HG03097 (cell line): ENCODE measurements at regions not wholly inside any gene's neighbourhood (a gene's known extent, or its start where the extent isn't known, plus 50 kb on each side); places are given as distances from the start of the nearest gene placed in this dataset.
A peak's percentile ranks its signal among the peaks of the same experiment; 100 is the strongest.

Experiments used
- ATAC-seq: cut with Tn5 transposase; IDR thresholded peaks from one replicate; pipeline ENCODE4 v1.9.1; 2021; ENCODE audit not compliant: unreplicated experiment, low FRiP score

GRCh38 chr5:89449392-89450148, 566.6 kb upstream of the MEF2C start:
- ATAC-seq, result no peak

- ATAC-seq, result no peak
Measured at GRCh38 chr5:89447027-89447426, 564.0 kb upstream of the MEF2C start.

GRCh38 chr5:89445106-89445745, 562.2 kb upstream of the MEF2C start:
- no peak for ATAC-seq

- no peak for ATAC-seq
Measured at GRCh38 chr5:89444088-89444487, 561.1 kb upstream of the MEF2C start.

- no peak for ATAC-seq
Measured at GRCh38 chr5:89443508-89443907, 560.5 kb upstream of the MEF2C start.

- ATAC-seq, result no peak
Measured at GRCh38 chr5:89441965-89442364, 559.0 kb upstream of the MEF2C start.

- ATAC-seq, result no peak
Measured at GRCh38 chr5:89440670-89441069, 557.7 kb upstream of the MEF2C start.

GRCh38 chr5:89437450-89438435, 554.8 kb upstream of the MEF2C start:
- ATAC-seq, result no peak

- ATAC-seq, result no peak
Measured at GRCh38 chr5:89436464-89436863, 553.5 kb upstream of the MEF2C start.

- ATAC-seq, result peak; percentile 86
Measured at GRCh38 chr5:89435347-89435746, 552.4 kb upstream of the MEF2C start.

- ATAC-seq, result no peak
Measured at GRCh38 chr5:89428624-89429023, 545.6 kb upstream of the MEF2C start.

- ATAC-seq, result no peak
Measured at GRCh38 chr5:89425062-89425461, 542.1 kb upstream of the MEF2C start.

- no peak for ATAC-seq
Measured at GRCh38 chr5:89421035-89421434, 538.1 kb upstream of the MEF2C start.

- no peak for ATAC-seq
Measured at GRCh38 chr5:89418407-89419085, 535.6 kb upstream of the MEF2C start.

GRCh38 chr5:89417990-89418389, 535.0 kb upstream of the MEF2C start:
- ATAC-seq, result no peak

- no peak for ATAC-seq
Measured at GRCh38 chr5:89417515-89417914, 534.5 kb upstream of the MEF2C start.

GRCh38 chr5:89411891-89412290, 528.9 kb upstream of the MEF2C start:
- no peak for ATAC-seq

- no peak for ATAC-seq
Measured at GRCh38 chr5:89407054-89407453, 524.1 kb upstream of the MEF2C start.

- ATAC-seq, result no peak
Measured at GRCh38 chr5:89401659-89402058, 518.7 kb upstream of the MEF2C start.

- ATAC-seq, result no peak
Measured at GRCh38 chr5:89401012-89401411, 518.0 kb upstream of the MEF2C start.

GRCh38 chr5:89399548-89399947, 516.6 kb upstream of the MEF2C start:
- no peak for ATAC-seq
